ENCODE measurements at regions not wholly inside any gene's neighbourhood (a gene's known extent, or its start where the extent isn't known, plus 50 kb on each side); places are given as distances from the start of the nearest gene placed in this dataset.

- Mint-ChIP-seq H3K36me3 (no peaks in the 10 kb centered on the region), H3K9me3 (peaks cover 0 to 4% (median 0%) of the 10 kb centered on the region in 3 donors), H3K27me3 (peaks cover 2% of the 10 kb centered on the region), H3K27ac (no peak overlapping the region), H3K4me3 (no peak overlapping the region), H3K4me1 (no peaks in the 10 kb centered on the region)
Observed at GRCh38 chr5:178785999-178786398, 55.5 kb upstream of the ZNF354A start.

GRCh38 chr5:178784391-178784790 lies 53.9 kb upstream of the ZNF354A start:
- H3K36me3 Mint-ChIP-seq = no peaks in the 10 kb centered on the region
- no peaks in the 10 kb centered on the region for H3K4me1 Mint-ChIP-seq
- no peak overlapping the region for H3K27ac Mint-ChIP-seq
- peaks cover 0 to 8% (median 0%) of the 10 kb centered on the region in 3 donors for H3K9me3 Mint-ChIP-seq
- peaks cover 2% of the 10 kb centered on the region for H3K27me3 Mint-ChIP-seq
- H3K4me3 Mint-ChIP-seq = no peak overlapping the region

- no peaks in the 10 kb centered on the region for H3K4me1 Mint-ChIP-seq
- no peaks in the 10 kb centered on the region for H3K36me3 Mint-ChIP-seq
- no peak overlapping the region for H3K4me3 Mint-ChIP-seq
- no peaks in the 10 kb centered on the region for H3K27me3 Mint-ChIP-seq
- peak overlapping the region in 1 of 3 donors; percentile 5 for H3K27ac Mint-ChIP-seq
- peaks cover 0 to 10% (median 0%) of the 10 kb centered on the region in 3 donors for H3K9me3 Mint-ChIP-seq
Observed at GRCh38 chr5:178781936-178782335, 51.5 kb upstream of the ZNF354A start.

- H3K36me3 Mint-ChIP-seq = no peaks in the 10 kb centered on the region
- H3K4me1 Mint-ChIP-seq = no peaks in the 10 kb centered on the region
- H3K4me3 Mint-ChIP-seq = no peak overlapping the region
- no peak overlapping the region for H3K27ac Mint-ChIP-seq
- H3K9me3 Mint-ChIP-seq = peaks cover 0 to 8% (median 0%) of the 10 kb centered on the region in 3 donors
- peaks cover 2% of the 10 kb centered on the region for H3K27me3 Mint-ChIP-seq
Observed at GRCh38 chr5:178780581-178781498, 50.4 kb upstream of the ZNF354A start.

All from IgD-negative memory B cell (primary cell).